ENCODE measurements at regions not wholly inside any gene's neighbourhood (a gene's known extent, or its start where the extent isn't known, plus 50 kb on each side); places are given as distances from the start of the nearest gene placed in this dataset.

- no peak for TF ChIP-seq POLR2A (IDR thresholded peaks at IDR 0.05)
- TF ChIP-seq CTCF (IDR thresholded peaks at IDR 0.05): no peak
- no peak for DNase-seq (ENCODE audit: low spot score in 2 of 2)
- WGBS, 2 donors: 63 to 76% methylated on average over 3 of the region's 3 CpGs
- intact Hi-C loops (cut with DNase I; ENCODE audit: low total_unique reads): no loop called here
- H3K4me3 ChIP-seq (ENCODE audit: low read depth, poor library complexity, severe bottlenecking): no peak overlapping the region
Observed at GRCh38 chr18:30265190-30265589, 777.4 kb downstream of the DSC3 start.

GRCh38 chr18:30254331-30254730 is 788.2 kb downstream of the DSC3 start:
- TF ChIP-seq CTCF (IDR thresholded peaks at IDR 0.05): no peak
- intact Hi-C loops (cut with DNase I; ENCODE audit: low total_unique reads): no loop called here
- no peak overlapping the region for H3K4me3 ChIP-seq (ENCODE audit: low read depth, poor library complexity, severe bottlenecking)
- WGBS, 2 donors: 90 to 91% methylated on average over 2 of the region's 2 CpGs
- DNase-seq (ENCODE audit: low spot score in 2 of 2): no peak

DNA sequence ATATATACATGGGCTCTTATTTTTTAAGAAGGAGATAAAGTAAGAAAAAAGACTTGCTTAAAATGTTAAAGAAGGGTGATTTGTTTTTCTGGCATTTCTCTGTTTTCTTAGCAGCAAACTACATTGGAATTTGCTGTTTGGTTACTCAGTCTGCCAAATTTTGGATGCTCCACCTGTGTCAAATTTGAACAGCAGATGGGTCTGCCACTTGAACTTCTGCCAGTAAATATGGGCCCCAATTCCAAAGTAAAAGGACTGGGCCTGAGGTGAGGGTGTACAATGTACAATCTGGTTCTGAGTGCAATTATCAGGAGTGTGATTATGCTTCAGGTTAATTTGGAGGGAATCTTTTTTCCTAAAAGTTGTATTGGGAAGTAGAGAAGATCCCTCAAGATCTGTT is 794.5 kb downstream of the DSC3 start:
- no peak overlapping the region for H3K4me3 ChIP-seq (ENCODE audit: low read depth, poor library complexity, severe bottlenecking)
- intact Hi-C loops (cut with DNase I; ENCODE audit: low total_unique reads): no loop called here
- no peak for DNase-seq (ENCODE audit: low spot score in 2 of 2)
- TF ChIP-seq POLR2A (IDR thresholded peaks at IDR 0.05) (no peak), CTCF (IDR thresholded peaks at IDR 0.05) (no peak)

DNA sequence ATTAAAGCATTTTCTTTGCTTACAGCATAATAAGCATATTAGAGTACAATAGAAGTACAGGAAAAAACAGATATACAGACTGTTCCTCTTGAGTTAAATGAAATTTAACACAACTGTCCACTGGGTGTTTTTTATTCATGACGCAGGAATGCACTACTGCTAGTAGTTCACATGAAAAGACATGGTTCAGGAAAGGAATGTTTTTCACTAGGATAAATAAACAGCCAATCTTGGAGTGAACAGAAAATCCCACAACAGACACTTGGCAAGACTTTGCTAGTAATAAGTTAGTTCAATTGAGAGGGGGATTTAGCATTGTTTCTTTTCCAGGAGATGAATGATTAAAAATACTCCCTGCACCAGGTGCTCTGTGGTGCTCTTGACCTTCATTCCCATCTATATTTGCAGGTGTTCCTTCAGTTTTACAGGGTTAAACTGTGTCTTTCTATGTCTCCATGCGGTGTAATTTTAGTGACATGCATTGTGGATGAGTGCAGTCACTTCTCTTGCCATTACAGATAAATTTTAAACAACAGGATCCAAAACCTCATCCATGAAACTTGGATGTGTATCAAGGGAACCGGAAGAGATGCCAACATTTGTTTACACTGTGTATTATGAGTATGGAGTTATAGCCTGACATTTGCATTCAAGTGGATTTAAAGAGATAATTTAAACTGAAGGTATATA is 796.6 kb downstream of the DSC3 start:
- no peak for TF ChIP-seq POLR2A (IDR thresholded peaks at IDR 0.05)
- no peak for TF ChIP-seq CTCF (IDR thresholded peaks at IDR 0.05)
- no peak overlapping the region for H3K4me3 ChIP-seq (ENCODE audit: low read depth, poor library complexity, severe bottlenecking)
- no peak for DNase-seq (ENCODE audit: low spot score in 2 of 2)
- intact Hi-C loops (cut with DNase I; ENCODE audit: low total_unique reads): no loop called here
- 49 to 60% methylated on average over 3 of the region's 3 CpGs for WGBS, 2 donors

GRCh38 chr18:30234755-30235154 is 807.8 kb downstream of the DSC3 start:
- no peak overlapping the region for H3K4me3 ChIP-seq (ENCODE audit: low read depth, poor library complexity, severe bottlenecking)
- no peak for DNase-seq (ENCODE audit: low spot score in 2 of 2)
- intact Hi-C loops (cut with DNase I; ENCODE audit: low total_unique reads): no loop called here
- TF ChIP-seq POLR2A (IDR thresholded peaks at IDR 0.05): no peak
- no peak for TF ChIP-seq CTCF (IDR thresholded peaks at IDR 0.05)

DNA sequence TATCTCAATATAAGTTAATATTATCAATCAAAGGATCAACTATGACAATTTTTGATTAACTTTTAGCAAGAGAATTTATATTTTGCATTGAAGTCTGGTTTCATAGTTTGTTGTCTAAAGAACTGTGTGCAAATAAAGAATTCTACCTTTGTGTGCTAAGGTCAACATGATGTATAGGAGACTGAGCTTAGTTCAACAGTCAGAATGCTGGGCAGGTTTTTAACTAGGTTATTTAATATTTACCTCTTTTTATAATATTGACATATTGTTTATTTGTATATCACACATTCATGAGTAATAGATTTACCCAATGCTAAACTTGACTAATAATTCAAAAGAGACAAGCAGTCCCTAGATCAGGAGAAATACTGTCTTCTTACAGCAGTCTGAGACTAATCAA is 831.4 kb downstream of the DSC3 start:
- intact Hi-C loops (cut with DNase I; ENCODE audit: low total_unique reads): no loop called here
- no peak for DNase-seq (ENCODE audit: low spot score in 2 of 2)
- TF ChIP-seq CTCF (IDR thresholded peaks at IDR 0.05) (no peak), POLR2A (IDR thresholded peaks at IDR 0.05) (no peak)
- no peak overlapping the region for H3K4me3 ChIP-seq (ENCODE audit: low read depth, poor library complexity, severe bottlenecking)

Data from lower leg skin (tissue), 4 donors.